HepG2 (cell line): ENCODE measurements at regions not wholly inside any gene's neighbourhood (a gene's known extent, or its start where the extent isn't known, plus 50 kb on each side); places are given as distances from the start of the nearest gene placed in this dataset.

Experiments used
- ATAC-seq: fragments of 200-7000 bp; cut with Tn5 transposase; 3 replicates; pipeline ENCODE4 v1.9.1; 2020; ENCODE audit warnings: mild to moderate bottlenecking, moderate library complexity
- BruUV-seq: library from RNA; stranded (reverse); fragments of 400-500 nt; replicated peaks from 2 replicates; lab custom pipeline; 2021; lab: Mats Ljungman, UMichigan
- CTCF ChIA-PET: fragments of 300-600 bp; formaldehyde crosslinking; extraction: SDS; loops from one replicate; lab custom pipeline; 2021; ENCODE audit warnings: low total read pairs, inconsistent platforms, low intra/inter-chr PET ratio; lab: Yijun Ruan, JAX
- POLR2A ChIA-PET: fragments of 350-600 bp; sonication (Branson Sonifier 250); formaldehyde crosslinking; loops from one replicate; lab custom pipeline; 2020; ENCODE audit warnings: antibody characterized with exemption, inconsistent platforms; lab: Yijun Ruan, JAX
- DNase-seq: peaks from one replicate; pipeline ENCODE4 v3.0.0-alpha.2; 2015; ENCODE audit warnings: low spot score
- FAIRE-seq: peaks from 3 replicates; lab custom pipeline; 2011; peaks lifted over from hg19 to GRCh38; lab: Jason Lieb, UNC
- H2AFZ ChIP-seq: one replicate; pipeline ENCODE4 v1.6.1; 2011; ENCODE audit warnings: low read length, inconsistent platforms
- H3K27ac ChIP-seq: fragments of 300-600 bp; 3 replicates; pipeline ENCODE4 v1.8.0; 2011; ENCODE audit warnings: mixed run types, mild to moderate bottlenecking, mixed read lengths, low read length, inconsistent platforms; ENCODE audit not compliant: insufficient read depth; ENCODE audit errors: extremely low read length
- H3K27me3 ChIP-seq, 2 experiments: fragments of 200-600 bp in 1 of 2; 2 replicates in 1 of 2; 3 replicates in 1 of 2; pipeline versions ENCODE4 v1.6.0 to v1.8.0; 2011; ENCODE audit warnings: low read length in 2 of 2, mild to moderate bottlenecking in 2 of 2, moderate library complexity in 2 of 2, inconsistent platforms in 1 of 2; ENCODE audit not compliant: insufficient read depth in 2 of 2, control insufficient read depth in 1 of 2
- H3K36me3 ChIP-seq, 2 experiments: fragments of 200-600 bp in 1 of 2; replicated peaks in 1 of 2; 2 replicates in 1 of 2; 3 replicates in 1 of 2; pipeline versions ENCODE4 v1.5.1 to v1.8.0; 2011; ENCODE audit warnings: low read length in 2 of 2, inconsistent platforms in 1 of 2; ENCODE audit not compliant: insufficient read depth in 2 of 2, control insufficient read depth in 1 of 2
- H3K4me1 ChIP-seq: 2 replicates; pipeline ENCODE4 v1.5.1; 2012; ENCODE audit warnings: low read length, inconsistent platforms; ENCODE audit not compliant: insufficient read depth
- H3K4me2 ChIP-seq: 2 replicates; pipeline ENCODE4 v1.6.0; 2011; ENCODE audit warnings: low read depth, low read length, inconsistent platforms
- H3K4me3 ChIP-seq, 3 experiments: fragments of 200-600 bp in 1 of 3; sonication (generic), shearing (Covaris generic) in 1 of 3; replicated peaks in 1 of 3; 2 replicates each; pipeline ENCODE4 v1.5.1; 2011 to 2016; ENCODE audit warnings: low read length in 3 of 3, inconsistent platforms in 2 of 3, low read depth in 2 of 3, mild to moderate bottlenecking in 2 of 3, control low read depth in 1 of 3, mixed read lengths in 1 of 3; ENCODE audit not compliant: insufficient read depth in 1 of 3
- H3K79me2 ChIP-seq: one replicate; pipeline ENCODE4 v1.6.1; 2011; ENCODE audit warnings: low read length, inconsistent platforms; ENCODE audit not compliant: insufficient read depth
- H3K9ac ChIP-seq: 2 replicates; pipeline ENCODE4 v1.6.0; 2011; ENCODE audit warnings: mild to moderate bottlenecking, low read depth, low read length, inconsistent platforms; ENCODE audit not compliant: insufficient read depth
- H3K9me3 ChIP-seq: 2 replicates; pipeline ENCODE4 v1.5.1; 2012; ENCODE audit warnings: mild to moderate bottlenecking, low read length
- H4K20me1 ChIP-seq: 2 replicates; pipeline ENCODE4 v1.6.0; 2011; ENCODE audit warnings: inconsistent platforms, mild to moderate bottlenecking, low read length, moderate library complexity; ENCODE audit not compliant: insufficient read depth
- BORCS8-MEF2B ChIP-seq: sonication (generic); formaldehyde crosslinking; IDR thresholded peaks from 2 replicates; pipeline ENCODE4 v1.8.0; 2022; ENCODE audit warnings: mild to moderate bottlenecking, missing genetic modification reagents
- KLF15 ChIP-seq: sonication (generic); formaldehyde crosslinking; IDR thresholded peaks from 2 replicates; pipeline ENCODE4 v1.8.1; 2023; ENCODE audit warnings: borderline replicate concordance, mild to moderate bottlenecking, inconsistent platforms, missing genetic modification reagents, mixed read lengths
- MIER2 ChIP-seq: IDR thresholded peaks from 2 replicates; pipeline ENCODE4 v1.6.1; 2016; ENCODE audit warnings: missing biosample characterization, missing genetic modification reagents
- NCOA5 ChIP-seq: sonication (generic); formaldehyde crosslinking; IDR thresholded peaks from 2 replicates; pipeline ENCODE4 v1.4.0; 2020; ENCODE audit warnings: missing genetic modification reagents
- NFYB ChIP-seq: sonication (generic); formaldehyde crosslinking; IDR thresholded peaks from 2 replicates; pipeline ENCODE4 v1.4.0; 2020; ENCODE audit warnings: missing genetic modification reagents
- NR2F1 ChIP-seq, 2 experiments: fragments of 450-650 bp in 1 of 2; formaldehyde crosslinking in 1 of 2; IDR thresholded peaks; 2 replicates each; pipeline versions ENCODE4 v1.5.0 to v1.6.1; 2016 to 2020; ENCODE audit warnings: mild to moderate bottlenecking in 1 of 2, missing compliant biosample characterization in 1 of 2, missing genetic modification reagents in 1 of 2, moderate library complexity in 1 of 2
- PLRG1 ChIP-seq: fragments of 450-650 bp; conservative IDR thresholded peaks from 2 replicates; pipeline ENCODE4 v1.6.1; 2016
- SMC3 ChIP-seq: IDR thresholded peaks from 2 replicates; pipeline ENCODE4 v1.6.1; 2011; ENCODE audit warnings: low read length, improper control_type of control experiment
- SNAI1 ChIP-seq: sonication (generic); formaldehyde crosslinking; IDR thresholded peaks from 2 replicates; pipeline ENCODE4 v1.5.0; 2020; ENCODE audit warnings: mild to moderate bottlenecking, missing genetic modification reagents, borderline replicate concordance
- ZFP90 ChIP-seq: sonication (generic); formaldehyde crosslinking; IDR thresholded peaks from 2 replicates; pipeline ENCODE4 v1.8.0; 2022; ENCODE audit warnings: missing genetic modification reagents, mild to moderate bottlenecking, inconsistent platforms, borderline replicate concordance
- ZFX ChIP-seq: sonication (generic); formaldehyde crosslinking; IDR thresholded peaks from 2 replicates; pipeline ENCODE4 v1.4.0; 2020; ENCODE audit warnings: mild to moderate bottlenecking, low read depth, missing genetic modification reagents, moderate library complexity
- ZNF256 ChIP-seq: sonication (generic); formaldehyde crosslinking; conservative IDR thresholded peaks from 2 replicates; pipeline ENCODE4 v1.4.0; 2020; ENCODE audit warnings: missing genetic modification reagents
- WGBS: methylation state at CpG from one replicate; pipeline ENCODE4 v1.1.6; 2017; ENCODE audit warnings: low lambda C conversion rate; 5-methylcytosine and 5-hydroxymethylcytosine counted together
- in situ Hi-C: cut with HindIII; loops from 2 replicates; pipeline ENCODE4 v1.10.0; 2017; ENCODE audit warnings: low pct_unique_long_range_greater_than_20kb; ENCODE audit not compliant: extremely low pct_ligation_motif_present
- intact Hi-C: fragments of 100-400 bp; cut with micrococcal nuclease; formaldehyde crosslinking; loops from one replicate; pipeline ENCODE4 v1.10.0; 2022; ENCODE audit not compliant: unreplicated experiment
- TF ChIP-seq, protein P1 (sequence below): sonication (generic); formaldehyde crosslinking; IDR thresholded peaks from 2 replicates; pipeline ENCODE4 v1.4.0; 2020; ENCODE audit warnings: low read depth, mild to moderate bottlenecking, missing genetic modification reagents
- TF ChIP-seq, protein P2 (sequence below): sonication (generic); IDR thresholded peaks from 2 replicates; pipeline ENCODE4 v1.6.1; 2016; ENCODE audit warnings: low read depth, borderline replicate concordance
- TF ChIP-seq, protein P3 (sequence below): sonication (generic); formaldehyde crosslinking; conservative IDR thresholded peaks from 2 replicates; pipeline ENCODE4 v1.4.0; 2020; ENCODE audit warnings: missing genetic modification reagents

DNA sequence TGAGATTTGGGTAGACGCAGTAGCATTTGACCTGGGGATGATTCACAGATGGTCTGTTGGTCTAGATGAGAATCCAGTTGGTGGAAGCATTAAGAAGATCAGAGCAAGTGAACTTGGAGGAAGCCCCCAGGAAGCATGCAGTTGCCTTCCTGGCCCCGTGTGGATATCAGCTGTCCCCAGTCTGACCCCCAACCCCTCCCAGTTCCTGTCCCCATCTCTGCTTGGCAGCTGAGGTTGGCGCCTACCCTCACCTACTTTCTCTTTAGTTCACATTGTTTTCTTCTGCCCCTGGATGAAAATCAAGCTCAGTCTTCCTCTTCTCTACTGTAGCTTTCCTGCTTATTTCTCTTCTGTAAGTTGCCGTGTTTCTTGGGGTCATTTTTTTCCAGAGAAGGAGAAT lies 227.9 kb downstream of the GATA3 start:
- ATAC-seq (no peak), DNase-seq (no peak), FAIRE-seq (no peak)
- ChIA-PET CTCF (no interaction called here), POLR2A (no interaction called here)
- Histone ChIP-seq H3K4me1 (no peaks in the 10 kb centered on the region), H3K27me3 (peaks cover 1 to 15% of the 10 kb centered on the region in 2 experiments; a peak in 3 of 5 replicates), H4K20me1 (no peaks in the 10 kb centered on the region), H3K79me2 (no peaks in the 10 kb centered on the region), H3K4me2 (no peak overlapping the region), H3K36me3 (no peaks in the 10 kb centered on the region), H3K9me3 (no peaks in the 10 kb centered on the region), H3K27ac (no peak overlapping the region), H3K9ac (no peak overlapping the region), H2AFZ (no peak overlapping the region), H3K4me3 (no peak overlapping the region)
- in situ Hi-C loops (no loop called here), intact Hi-C loops (no loop called here)
- TF ChIP-seq NR2F1 (CRISPR knock-in tag; IDR thresholded peaks at IDR 0.05) (no peak), ZNF256 (no peak), ZFX (CRISPR knock-in tag) (no peak), MIER2 (no peak), NCOA5 (CRISPR knock-in tag) (no peak)
- 0% methylated on average over 4 of the region's 4 CpGs for WGBS
- BruUV-seq = no TSS peak

DNA sequence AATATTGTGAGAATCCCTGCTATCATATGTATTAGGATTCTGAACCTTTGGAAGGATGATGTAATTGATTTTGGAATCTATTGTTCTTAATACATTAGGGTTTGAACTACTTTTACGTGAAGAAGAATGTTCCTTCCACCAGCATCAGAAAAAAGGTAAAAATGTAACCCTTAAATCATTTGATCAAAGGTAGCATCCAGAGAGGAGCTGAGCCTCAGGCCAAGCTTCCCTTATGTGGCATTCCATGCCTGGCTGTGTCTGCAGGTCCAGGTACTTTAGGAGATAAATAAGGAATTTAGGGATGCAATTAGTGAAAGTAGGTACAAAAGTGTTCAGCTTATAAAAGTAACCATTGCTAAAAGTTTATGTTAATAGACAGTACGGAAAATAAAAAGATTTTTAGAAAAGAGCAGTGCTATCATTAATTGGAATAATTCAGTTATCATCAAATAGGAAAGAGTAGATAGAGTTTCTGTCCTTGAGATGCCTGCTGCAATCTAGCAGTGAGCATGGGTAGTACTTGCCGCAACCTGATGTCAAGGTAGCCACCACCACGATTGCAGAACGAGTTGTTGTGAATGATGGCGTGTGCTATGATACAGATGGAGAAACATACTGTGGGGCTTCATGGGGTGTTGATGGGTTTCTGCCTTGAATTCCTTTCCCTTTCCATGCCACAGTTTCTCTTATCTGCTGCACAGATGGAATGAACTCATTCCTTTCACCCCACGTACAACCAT lies 228.8 kb downstream of the GATA3 start:
- Histone ChIP-seq H4K20me1 (no peaks in the 10 kb centered on the region), H3K4me2 (no peak overlapping the region), H2AFZ (no peak overlapping the region), H3K79me2 (no peaks in the 10 kb centered on the region), H3K9ac (no peak overlapping the region), H3K27ac (no peak overlapping the region), H3K4me1 (no peaks in the 10 kb centered on the region), H3K36me3 (no peaks in the 10 kb centered on the region), H3K27me3 (peaks cover 1 to 15% of the 10 kb centered on the region in 2 experiments; a peak in 3 of 5 replicates), H3K9me3 (no peaks in the 10 kb centered on the region), H3K4me3 (no peak overlapping the region)
- no peak for FAIRE-seq
- ATAC-seq = no peak
- intact Hi-C loops (no loop called here), in situ Hi-C loops (no loop called here)
- WGBS = 19% methylated on average over 7 of the region's 7 CpGs
- CTCF ChIA-PET = no interaction called here
- no peak for DNase-seq
- BruUV-seq = no TSS peak
- POLR2A ChIA-PET = no interaction called here
- TF ChIP-seq, protein P1, sequence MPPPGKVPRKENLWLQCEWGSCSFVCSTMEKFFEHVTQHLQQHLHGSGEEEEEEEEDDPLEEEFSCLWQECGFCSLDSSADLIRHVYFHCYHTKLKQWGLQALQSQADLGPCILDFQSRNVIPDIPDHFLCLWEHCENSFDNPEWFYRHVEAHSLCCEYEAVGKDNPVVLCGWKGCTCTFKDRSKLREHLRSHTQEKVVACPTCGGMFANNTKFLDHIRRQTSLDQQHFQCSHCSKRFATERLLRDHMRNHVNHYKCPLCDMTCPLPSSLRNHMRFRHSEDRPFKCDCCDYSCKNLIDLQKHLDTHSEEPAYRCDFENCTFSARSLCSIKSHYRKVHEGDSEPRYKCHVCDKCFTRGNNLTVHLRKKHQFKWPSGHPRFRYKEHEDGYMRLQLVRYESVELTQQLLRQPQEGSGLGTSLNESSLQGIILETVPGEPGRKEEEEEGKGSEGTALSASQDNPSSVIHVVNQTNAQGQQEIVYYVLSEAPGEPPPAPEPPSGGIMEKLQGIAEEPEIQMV (CRISPR knock-in tag) = no peak
- TF ChIP-seq, protein P2, sequence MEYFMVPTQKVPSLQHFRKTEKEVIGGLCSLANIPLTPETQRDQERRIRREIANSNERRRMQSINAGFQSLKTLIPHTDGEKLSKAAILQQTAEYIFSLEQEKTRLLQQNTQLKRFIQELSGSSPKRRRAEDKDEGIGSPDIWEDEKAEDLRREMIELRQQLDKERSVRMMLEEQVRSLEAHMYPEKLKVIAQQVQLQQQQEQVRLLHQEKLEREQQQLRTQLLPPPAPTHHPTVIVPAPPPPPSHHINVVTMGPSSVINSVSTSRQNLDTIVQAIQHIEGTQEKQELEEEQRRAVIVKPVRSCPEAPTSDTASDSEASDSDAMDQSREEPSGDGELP = no peak
- TF ChIP-seq ZFP90 (CRISPR knock-in tag) (no peak), BORCS8-MEF2B (no peak), KLF15 (no peak), NFYB (CRISPR knock-in tag) (no peak), SNAI1 (CRISPR knock-in tag) (no peak), PLRG1 (no peak), SMC3 (no peak), NCOA5 (CRISPR knock-in tag) (no peak)
- TF ChIP-seq, protein P3, sequence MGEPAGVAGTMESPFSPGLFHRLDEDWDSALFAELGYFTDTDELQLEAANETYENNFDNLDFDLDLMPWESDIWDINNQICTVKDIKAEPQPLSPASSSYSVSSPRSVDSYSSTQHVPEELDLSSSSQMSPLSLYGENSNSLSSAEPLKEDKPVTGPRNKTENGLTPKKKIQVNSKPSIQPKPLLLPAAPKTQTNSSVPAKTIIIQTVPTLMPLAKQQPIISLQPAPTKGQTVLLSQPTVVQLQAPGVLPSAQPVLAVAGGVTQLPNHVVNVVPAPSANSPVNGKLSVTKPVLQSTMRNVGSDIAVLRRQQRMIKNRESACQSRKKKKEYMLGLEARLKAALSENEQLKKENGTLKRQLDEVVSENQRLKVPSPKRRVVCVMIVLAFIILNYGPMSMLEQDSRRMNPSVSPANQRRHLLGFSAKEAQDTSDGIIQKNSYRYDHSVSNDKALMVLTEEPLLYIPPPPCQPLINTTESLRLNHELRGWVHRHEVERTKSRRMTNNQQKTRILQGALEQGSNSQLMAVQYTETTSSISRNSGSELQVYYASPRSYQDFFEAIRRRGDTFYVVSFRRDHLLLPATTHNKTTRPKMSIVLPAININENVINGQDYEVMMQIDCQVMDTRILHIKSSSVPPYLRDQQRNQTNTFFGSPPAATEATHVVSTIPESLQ = no peak
